K562 (cell line): ENCODE measurements at regions not wholly inside any gene's neighbourhood (a gene's known extent, or its start where the extent isn't known, plus 50 kb on each side); places are given as distances from the start of the nearest gene placed in this dataset.

ENCODE experiments used
- ATAC-seq: fragments of 200-7000 bp; cut with Tn5 transposase; 3 replicates; pipeline ENCODE4 v1.9.1; 2020; ENCODE audit warnings: moderate library complexity
- BruUV-seq: library from RNA; stranded (reverse); fragments of 400-500 nt; replicated peaks from 2 replicates; lab custom pipeline; 2021; lab: Mats Ljungman, UMichigan
- CTCF ChIA-PET: fragments of 300-600 bp; formaldehyde crosslinking; extraction: SDS; loops from one replicate; lab custom pipeline; 2021; ENCODE audit warnings: low intra/inter-chr PET ratio; lab: Yijun Ruan, JAX
- POLR2A ChIA-PET: fragments of 300-600, 350-650 bp; sonication (Branson Sonifier 250); formaldehyde crosslinking; extraction: SDS; loops from one replicate; lab custom pipeline; 2021; ENCODE audit warnings: antibody characterized with exemption, inconsistent platforms; lab: Yijun Ruan, JAX
- DNase-seq, 4 experiments: peaks; one replicate each; pipeline versions ENCODE4 v3.0.0 to v3.0.0-alpha.2; 2011 to 2018; ENCODE audit warnings: low spot score in 3 of 4, mixed read lengths in 3 of 4; ENCODE audit errors: extremely low read depth in 1 of 4
- FAIRE-seq: peaks from 2 replicates; lab custom pipeline; 2011; peaks lifted over from hg19 to GRCh38; lab: Jason Lieb, UNC
- H2AFZ ChIP-seq: 2 replicates; pipeline ENCODE4 v1.6.0; 2011; ENCODE audit warnings: low read depth, low read length, control low read depth, inconsistent platforms
- H3K27ac ChIP-seq: fragments of 200-600 bp; 3 replicates; pipeline ENCODE4 v1.8.0; 2011; ENCODE audit warnings: low read depth, mild to moderate bottlenecking, control low read depth, inconsistent platforms, low read length, moderate library complexity, mixed read lengths; ENCODE audit errors: extremely low read depth
- H3K27me3 ChIP-seq, 2 experiments: fragments of 300-600 bp in 1 of 2; 2 replicates in 1 of 2; 3 replicates in 1 of 2; pipeline versions ENCODE4 v1.6.0 to v1.8.0; 2011; ENCODE audit warnings: inconsistent platforms in 2 of 2, low read length in 2 of 2, mild to moderate bottlenecking in 1 of 2, mixed read lengths in 1 of 2, moderate library complexity in 1 of 2; ENCODE audit not compliant: control insufficient read depth in 2 of 2, insufficient read depth in 2 of 2
- H3K36me3 ChIP-seq: fragments of 300-600 bp; 3 replicates; pipeline ENCODE4 v1.8.0; 2011; ENCODE audit warnings: mild to moderate bottlenecking, low read length, inconsistent platforms; ENCODE audit not compliant: control insufficient read depth, insufficient read depth
- H3K4me1 ChIP-seq, 2 experiments: fragments of 200-600 bp in 1 of 2; replicated peaks in 1 of 2; 2 replicates in 1 of 2; 3 replicates in 1 of 2; pipeline versions ENCODE4 v1.5.1 to v1.8.0; 2011; ENCODE audit warnings: inconsistent platforms in 2 of 2, low read length in 2 of 2, mild to moderate bottlenecking in 1 of 2, mixed read lengths in 1 of 2, moderate library complexity in 1 of 2; ENCODE audit not compliant: control insufficient read depth in 2 of 2, insufficient read depth in 2 of 2
- H3K4me2 ChIP-seq: 2 replicates; pipeline ENCODE4 v1.6.1; 2011; ENCODE audit warnings: low read length, control low read depth, inconsistent platforms, mixed read lengths; ENCODE audit not compliant: insufficient read depth
- H3K4me3 ChIP-seq: fragments of 200-600 bp; sonication (generic), shearing (Covaris generic); 2 replicates; pipeline ENCODE4 v1.5.1; 2016; ENCODE audit warnings: control low read depth, inconsistent platforms
- H3K79me2 ChIP-seq: fragments of 200-600 bp; 3 replicates; pipeline ENCODE4 v1.8.0; 2011; ENCODE audit warnings: low read length, inconsistent platforms; ENCODE audit not compliant: control insufficient read depth, insufficient read depth
- H3K9ac ChIP-seq, 2 experiments: 2 replicates each; pipeline versions ENCODE4 v1.6.0 to v1.6.1; 2011; ENCODE audit warnings: low read depth in 2 of 2, low read length in 2 of 2, control low read depth in 1 of 2, inconsistent platforms in 1 of 2, mild to moderate bottlenecking in 1 of 2, mixed read lengths in 1 of 2; ENCODE audit not compliant: insufficient read depth in 1 of 2
- H3K9me1 ChIP-seq: one replicate; pipeline ENCODE4 v1.6.0; 2011; ENCODE audit warnings: inconsistent platforms, mild to moderate bottlenecking, low read length, moderate library complexity; ENCODE audit not compliant: control insufficient read depth, insufficient read depth
- H3K9me3 ChIP-seq: replicated peaks from 2 replicates; pipeline ENCODE4 v1.5.1; 2011; ENCODE audit warnings: low read depth, low read length, inconsistent platforms; ENCODE audit not compliant: control insufficient read depth, insufficient read depth
- H4K20me1 ChIP-seq: replicated peaks from 2 replicates; pipeline ENCODE4 v1.6.1; 2011; ENCODE audit warnings: low read length, inconsistent platforms, mixed read lengths; ENCODE audit not compliant: control insufficient read depth, insufficient read depth
- RBM14 ChIP-seq: fragments of 200-400 bp; formaldehyde crosslinking; IDR thresholded peaks from 2 replicates; pipeline ENCODE4 v1.6.1; 2018; ENCODE audit warnings: low read depth, mild to moderate bottlenecking, low read length, moderate library complexity, borderline replicate concordance; ENCODE audit not compliant: insufficient read depth
- SLC30A9 ChIP-seq: fragments of 250-450 bp; sonication (Bioruptor Pico); IDR thresholded peaks from 2 replicates; pipeline ENCODE4 v1.8.0; 2022; ENCODE audit warnings: mild to moderate bottlenecking, moderate library complexity
- ZBTB11 ChIP-seq, 3 experiments: fragments of 200-800 bp in 1 of 3; fragments of 250-450 bp in 1 of 3; fragments of 450-650 bp in 1 of 3; sonication (Bioruptor Pico) in 1 of 3; sonication (Bioruptor generic) in 1 of 3; formaldehyde crosslinking in 1 of 3; IDR thresholded peaks; 2 replicates each; pipeline versions ENCODE4 v1.6.1 to v1.8.0; 2016 to 2022; ENCODE audit warnings: mild to moderate bottlenecking in 2 of 3, missing genetic modification characterization in 2 of 3, missing compliant biosample characterization in 1 of 3, moderate library complexity in 1 of 3
- ZNF407 ChIP-seq: fragments of 450-650 bp; IDR thresholded peaks from 2 replicates; pipeline ENCODE4 v1.6.1; 2016; ENCODE audit warnings: low read depth
- WGBS: fragments of 100-300 bp; shearing (Covaris generic); methylation state at CpG from one replicate; pipeline ENCODE4 v1.1.6; 2016; ENCODE audit warnings: low coverage, mixed read lengths; ENCODE audit not compliant: insufficient coverage; ENCODE audit errors: missing lambda C conversion rate; 5-methylcytosine and 5-hydroxymethylcytosine counted together
- in situ Hi-C: fragments of 300-500 bp; cut with MboI; formaldehyde crosslinking; loops from 4 replicates; pipeline ENCODE4 v1.15.0; 2018; ENCODE audit warnings: inconsistent platforms, mixed read lengths
- intact Hi-C: fragments of 100-400 bp; cut with micrococcal nuclease; formaldehyde crosslinking; loops from 2 replicates; pipeline ENCODE4 v1.14.2; 2022

- TF ChIP-seq ZNF407: no peak
- TF ChIP-seq SLC30A9 (CRISPR knock-in tag): no peak
Observed at GRCh38 chr3:64890466-64890865, 202.7 kb upstream of the ADAMTS9 start (continued).

- in situ Hi-C loops: no loop called here
- H2AFZ ChIP-seq: no peak overlapping the region
Observed at GRCh38 chr3:64890006-64890405, 202.2 kb upstream of the ADAMTS9 start.

More at GRCh38 chr3:64890006-64890405, 202.2 kb upstream of the ADAMTS9 start:
- no peaks in the 10 kb centered on the region for H3K9me1 ChIP-seq
- H3K4me2 ChIP-seq: no peak overlapping the region
- no peak overlapping the region for H3K4me3 ChIP-seq
- H4K20me1 ChIP-seq: no peaks in the 10 kb centered on the region
- H3K9ac ChIP-seq: no peak overlapping the region
- no peak for FAIRE-seq
- ATAC-seq: no peak
- CTCF ChIA-PET: no interaction called here
- BruUV-seq: no TSS peak
- POLR2A ChIA-PET: no interaction called here
- TF ChIP-seq ZBTB11 (CRISPR knock-in tag; IDR thresholded peaks at IDR 0.05) (peak in 1 of 3 experiments; percentile 63; a peak in 1 of 6 replicates), RBM14 (no peak)
- TF ChIP-seq, all 486 proteins: peak for 1
- H3K27me3 ChIP-seq: no peaks in the 10 kb centered on the region
- H3K79me2 ChIP-seq: no peaks in the 10 kb centered on the region
- no peaks in the 10 kb centered on the region for H3K36me3 ChIP-seq
- 41% methylated on average over 9 of the region's 10 CpGs for WGBS
- H3K27ac ChIP-seq: no peak overlapping the region
- H3K4me1 ChIP-seq: no peaks in the 10 kb centered on the region; a peak in 1 of 5 replicates
- DNase-seq: no peak
- intact Hi-C loops: no loop called here
- no peaks in the 10 kb centered on the region for H3K9me3 ChIP-seq
